GM11168 (cell line): ENCODE measurements at regions not wholly inside any gene's neighbourhood (a gene's known extent, or its start where the extent isn't known, plus 50 kb on each side); places are given as distances from the start of the nearest gene placed in this dataset.

Experiments used
- in situ Hi-C: fragments of 300-500 bp; cut with MboI; formaldehyde crosslinking; loops from one replicate; pipeline ENCODE4 v1.12.0; 2022; ENCODE audit warnings: low sequenced_read_pairs; ENCODE audit not compliant: unreplicated experiment

DNA sequence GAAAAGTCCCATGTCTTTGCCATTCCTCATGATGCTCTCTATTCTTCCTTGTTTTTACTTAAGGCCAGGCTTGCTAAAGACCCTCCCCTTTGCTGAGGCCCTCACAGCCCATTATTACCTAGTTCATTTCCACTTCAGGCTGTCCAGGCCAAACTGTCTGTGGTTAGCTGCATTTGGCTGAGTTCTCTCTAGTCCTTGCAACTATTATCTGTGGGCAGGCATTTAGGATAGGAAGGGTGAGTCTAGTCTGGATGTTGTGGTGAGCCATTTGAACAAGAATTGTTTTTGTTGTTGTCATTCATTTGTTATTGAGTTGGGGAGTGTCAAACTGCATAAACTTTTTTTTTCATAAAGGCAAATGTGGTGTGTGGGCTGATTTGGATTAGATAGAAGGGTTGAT is 182.4 kb downstream of the CD109 start:
- in situ Hi-C loops = no loop called here
